ENCODE measurements at regions not wholly inside any gene's neighbourhood (a gene's known extent, or its start where the extent isn't known, plus 50 kb on each side); places are given as distances from the start of the nearest gene placed in this dataset.

DNA sequence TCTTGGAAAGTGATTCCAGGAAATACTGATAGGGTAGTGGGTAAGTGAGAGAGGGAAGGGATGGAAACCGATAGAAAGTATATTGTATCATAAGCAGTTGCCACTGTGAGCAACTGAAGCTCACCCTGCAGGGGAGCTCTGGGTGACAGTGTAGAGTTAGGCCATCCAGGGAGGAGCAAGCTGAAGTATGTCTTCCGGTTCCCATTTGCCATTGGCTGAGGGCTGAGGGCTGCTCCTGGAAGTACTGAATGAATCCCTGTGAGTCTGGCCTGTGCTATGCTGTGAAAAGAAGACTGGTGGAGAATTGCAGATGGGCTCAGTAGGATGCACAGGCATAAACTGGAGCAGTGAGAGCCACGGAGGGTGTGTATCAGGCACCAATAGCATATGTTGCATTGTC is 348.3 kb downstream of the MFSD1 start:
- TF ChIP-seq EZH2 (IDR thresholded peaks at IDR 0.05) = no peak
- TF ChIP-seq POLR2AphosphoS5 (IDR thresholded peaks at IDR 0.05; ENCODE audit: borderline replicate concordance, low read depth, low read length) = no peak

Data from SK-N-MC (cell line).